ENCODE measurements at regions not wholly inside any gene's neighbourhood (a gene's known extent, or its start where the extent isn't known, plus 50 kb on each side); places are given as distances from the start of the nearest gene placed in this dataset.

GRCh38 chr7:69052447-69052846, 545.8 kb upstream of the AUTS2 start:
- no peak for TF ChIP-seq CTCF (IDR thresholded peaks at IDR 0.05; ENCODE audit: control insufficient read depth, insufficient read depth, low read depth, low read length, missing control alignments)
- H3K4me3 ChIP-seq (ENCODE audit: control insufficient read depth, low read depth, low read length) = no peak overlapping the region
- DNase-seq (ENCODE audit: low read depth) = no peak

- no peak for TF ChIP-seq CTCF (IDR thresholded peaks at IDR 0.05; ENCODE audit: control insufficient read depth, insufficient read depth, low read depth, low read length, missing control alignments)
- DNase-seq (ENCODE audit: low read depth) = no peak
- H3K4me3 ChIP-seq (ENCODE audit: control insufficient read depth, low read depth, low read length) = no peak overlapping the region
Observed at GRCh38 chr7:69060516-69060915, 537.8 kb upstream of the AUTS2 start.

- no peak overlapping the region for H3K4me3 ChIP-seq (ENCODE audit: control insufficient read depth, low read depth, low read length)
- DNase-seq (ENCODE audit: low read depth) = peak; percentile 63
- no peak for TF ChIP-seq CTCF (IDR thresholded peaks at IDR 0.05; ENCODE audit: control insufficient read depth, insufficient read depth, low read depth, low read length, missing control alignments)
Observed at GRCh38 chr7:69062020-69062765, 536.1 kb upstream of the AUTS2 start.

GRCh38 chr7:69067397-69067796, 530.9 kb upstream of the AUTS2 start:
- H3K4me3 ChIP-seq (ENCODE audit: control insufficient read depth, low read depth, low read length) = no peak overlapping the region
- DNase-seq (ENCODE audit: low read depth) = no peak
- TF ChIP-seq CTCF (IDR thresholded peaks at IDR 0.05; ENCODE audit: control insufficient read depth, insufficient read depth, low read depth, low read length, missing control alignments) = peak; percentile 39

- no peak for DNase-seq (ENCODE audit: low read depth)
- H3K4me3 ChIP-seq (ENCODE audit: control insufficient read depth, low read depth, low read length) = no peak overlapping the region
- TF ChIP-seq CTCF (IDR thresholded peaks at IDR 0.05; ENCODE audit: control insufficient read depth, insufficient read depth, low read depth, low read length, missing control alignments) = no peak
Observed at GRCh38 chr7:69070476-69070875, 527.8 kb upstream of the AUTS2 start.

- H3K4me3 ChIP-seq (ENCODE audit: control insufficient read depth, low read depth, low read length) = no peak overlapping the region
- TF ChIP-seq CTCF (IDR thresholded peaks at IDR 0.05; ENCODE audit: control insufficient read depth, insufficient read depth, low read depth, low read length, missing control alignments) = no peak
- no peak for DNase-seq (ENCODE audit: low read depth)
Observed at GRCh38 chr7:69076566-69076965, 521.7 kb upstream of the AUTS2 start.
